ENCODE measurements at regions not wholly inside any gene's neighbourhood (a gene's known extent, or its start where the extent isn't known, plus 50 kb on each side); places are given as distances from the start of the nearest gene placed in this dataset.

GRCh38 chr12:76142305-76142704, 57.8 kb upstream of the NAP1L1 start:
- no peak for DNase-seq
- intact Hi-C loops (cut with DNase I, micrococcal nuclease): no loop called here
- no peaks in the 10 kb centered on the region for H3K4me1 ChIP-seq (ENCODE audit: low read depth)
- TF ChIP-seq CTCF (IDR thresholded peaks at IDR 0.05): no peak
- H3K36me3 ChIP-seq (ENCODE audit: low read depth): no peaks in the 10 kb centered on the region
- H3K4me3 ChIP-seq: no peak overlapping the region
- ATAC-seq: no peak
- H3K9me3 ChIP-seq: no peaks in the 10 kb centered on the region

GRCh38 chr12:76138656-76139055, 54.2 kb upstream of the NAP1L1 start:
- Histone ChIP-seq H3K9me3 (no peaks in the 10 kb centered on the region), H3K4me3 (no peak overlapping the region), H3K4me1 (ENCODE audit: low read depth) (no peaks in the 10 kb centered on the region), H3K36me3 (ENCODE audit: low read depth) (no peaks in the 10 kb centered on the region)
- no peak for TF ChIP-seq CTCF (IDR thresholded peaks at IDR 0.05)
- intact Hi-C loops (cut with DNase I, micrococcal nuclease): no loop called here
- DNase-seq (no peak), ATAC-seq (no peak)

GRCh38 chr12:76137606-76138005, 53.1 kb upstream of the NAP1L1 start:
- intact Hi-C loops (cut with DNase I, micrococcal nuclease): no loop called here
- ATAC-seq: no peak
- Histone ChIP-seq H3K4me3 (no peak overlapping the region), H3K36me3 (ENCODE audit: low read depth) (no peaks in the 10 kb centered on the region), H3K9me3 (no peaks in the 10 kb centered on the region), H3K4me1 (ENCODE audit: low read depth) (no peaks in the 10 kb centered on the region)
- TF ChIP-seq CTCF (IDR thresholded peaks at IDR 0.05): no peak
- no peak for DNase-seq

- no peak for DNase-seq
- Histone ChIP-seq H3K9me3 (no peaks in the 10 kb centered on the region), H3K4me3 (no peak overlapping the region), H3K4me1 (ENCODE audit: low read depth) (no peaks in the 10 kb centered on the region), H3K36me3 (ENCODE audit: low read depth) (no peaks in the 10 kb centered on the region)
- no peak for TF ChIP-seq CTCF (IDR thresholded peaks at IDR 0.05)
- ATAC-seq: no peak
- intact Hi-C loops (cut with DNase I, micrococcal nuclease): no loop called here
These were observed 51.0 kb upstream of the NAP1L1 start for GRCh38 chr12:76135456-76135855.

Measured in mucosa of descending colon (tissue), 3 donors.